Neural progenitor cell (in vitro differentiated cells): ENCODE measurements at regions not wholly inside any gene's neighbourhood (a gene's known extent, or its start where the extent isn't known, plus 50 kb on each side); places are given as distances from the start of the nearest gene placed in this dataset.

Source experiments
- DNase-seq: peaks from one replicate; pipeline ENCODE4 v3.0.0-alpha.2; 2016; ENCODE audit warnings: low spot score
- H2AFZ ChIP-seq: fragments of 200-600 bp; sonication (generic); replicated peaks from 2 replicates; pipeline ENCODE4 v1.6.1; 2016; ENCODE audit warnings: antibody characterized with exemption
- H3F3A ChIP-seq: fragments of 200-600 bp; sonication (generic); 2 replicates; pipeline ENCODE4 v1.6.1; 2016; ENCODE audit warnings: antibody characterized with exemption, low read depth
- H3K27ac ChIP-seq: fragments of 200-600 bp; sonication (generic); 2 replicates; pipeline ENCODE4 v1.5.1; 2016; ENCODE audit warnings: mild to moderate bottlenecking
- H3K27me3 ChIP-seq: fragments of 200-600 bp; sonication (generic); 2 replicates; pipeline ENCODE4 v1.6.1; 2016; ENCODE audit warnings: mild to moderate bottlenecking, moderate library complexity
- H3K36me3 ChIP-seq: fragments of 200-600 bp; sonication (generic); 2 replicates; pipeline ENCODE4 v1.5.1; 2016
- H3K4me1 ChIP-seq: fragments of 200-600 bp; sonication (generic); 2 replicates; pipeline ENCODE4 v1.6.1; 2016; ENCODE audit warnings: mixed run types
- H3K4me2 ChIP-seq: fragments of 200-600 bp; sonication (generic); 2 replicates; pipeline ENCODE4 v1.6.1; 2016
- H3K4me3 ChIP-seq: fragments of 200-600 bp; sonication (generic); 2 replicates; pipeline ENCODE4 v1.5.1; 2016
- H3K79me2 ChIP-seq: fragments of 200-600 bp; sonication (generic); 2 replicates; pipeline ENCODE4 v1.6.1; 2016; ENCODE audit warnings: low read depth
- H3K9ac ChIP-seq: fragments of 200-600 bp; sonication (generic); 2 replicates; pipeline ENCODE4 v1.6.1; 2016
- H3K9me3 ChIP-seq: fragments of 200-600 bp; sonication (generic); 2 replicates; pipeline ENCODE4 v1.5.1; 2016; ENCODE audit warnings: low read depth
- H4K20me1 ChIP-seq: fragments of 200-600 bp; sonication (generic); 2 replicates; pipeline ENCODE4 v1.6.1; 2016; ENCODE audit warnings: low read depth
- H3K27ac Mint-ChIP-seq: 3 replicates; pipeline ENCODE4 v1.8.0; 2021; ENCODE audit warnings: mixed read lengths
- H3K27me3 Mint-ChIP-seq: 2 replicates; pipeline ENCODE4 v1.8.0; 2022; ENCODE audit warnings: low read depth, mild to moderate bottlenecking, inconsistent platforms, moderate library complexity, mixed read lengths; ENCODE audit not compliant: insufficient read depth
- H3K36me3 Mint-ChIP-seq: 3 replicates; pipeline ENCODE4 v1.8.0; 2021; ENCODE audit warnings: mixed read lengths
- H3K4me1 Mint-ChIP-seq: 3 replicates; pipeline ENCODE4 v1.8.0; 2021; ENCODE audit warnings: mixed read lengths
- H3K4me3 Mint-ChIP-seq: 3 replicates; pipeline ENCODE4 v1.8.0; 2021; ENCODE audit warnings: mild to moderate bottlenecking, moderate library complexity, mixed read lengths
- H3K9me3 Mint-ChIP-seq: 3 replicates; pipeline ENCODE4 v1.8.0; 2020; ENCODE audit warnings: mixed read lengths
- CTCF ChIP-seq: fragments of 200-600 bp; sonication (generic); IDR thresholded peaks from 2 replicates; pipeline ENCODE4 v1.5.1; 2017; ENCODE audit warnings: antibody characterized with exemption, mild to moderate bottlenecking
- EZH2 ChIP-seq: fragments of 200-600 bp; sonication (generic); IDR thresholded peaks from 2 replicates; pipeline ENCODE4 v1.6.1; 2017; ENCODE audit warnings: antibody characterized with exemption, mild to moderate bottlenecking, moderate library complexity
- EZH2phosphoT487 ChIP-seq: fragments of 200-600 bp; sonication (generic); IDR thresholded peaks from 2 replicates; pipeline ENCODE4 v1.6.1; 2017; ENCODE audit warnings: antibody characterized with exemption

GRCh38 chr12:123096182-123096581, 54.7 kb downstream of the PITPNM2 start:
- no peak for DNase-seq
- H3K9ac ChIP-seq: no peak overlapping the region
- no peak for TF ChIP-seq CTCF
- TF ChIP-seq EZH2phosphoT487: no peak
- no peak for TF ChIP-seq EZH2
- no peak overlapping the region for H3K4me2 ChIP-seq
- Mint-ChIP-seq H3K4me3 (no peak overlapping the region), H3K4me1 (peaks cover 10% of the 10 kb centered on the region), H3K36me3 (no peaks in the 10 kb centered on the region), H3K27me3 (peaks cover 5% of the 10 kb centered on the region), H3K9me3 (no peaks in the 10 kb centered on the region), H3K27ac (no peak overlapping the region)
- H3K4me1 ChIP-seq: no peaks in the 10 kb centered on the region
- H4K20me1 ChIP-seq: no peaks in the 10 kb centered on the region
- no peak overlapping the region for H3K4me3 ChIP-seq
- no peak overlapping the region for H2AFZ ChIP-seq
- no peaks in the 10 kb centered on the region for H3K79me2 ChIP-seq
- H3F3A ChIP-seq: no peaks in the 10 kb centered on the region
- no peaks in the 10 kb centered on the region for H3K36me3 ChIP-seq
- H3K27ac ChIP-seq: no peak overlapping the region
- H3K9me3 ChIP-seq: no peaks in the 10 kb centered on the region
- no peaks in the 10 kb centered on the region for H3K27me3 ChIP-seq

GRCh38 chr12:123095078-123095881, 55.6 kb downstream of the PITPNM2 start:
- Mint-ChIP-seq H3K4me3 (no peak overlapping the region), H3K27ac (peak overlapping the region; percentile 0), H3K4me1 (peaks cover 10% of the 10 kb centered on the region), H3K9me3 (no peaks in the 10 kb centered on the region), H3K27me3 (peaks cover 5% of the 10 kb centered on the region), H3K36me3 (no peaks in the 10 kb centered on the region)
- H3F3A ChIP-seq: no peaks in the 10 kb centered on the region
- no peaks in the 10 kb centered on the region for H3K9me3 ChIP-seq
- no peaks in the 10 kb centered on the region for H3K79me2 ChIP-seq
- no peaks in the 10 kb centered on the region for H4K20me1 ChIP-seq
- H3K27ac ChIP-seq: no peak overlapping the region
- no peaks in the 10 kb centered on the region for H3K36me3 ChIP-seq
- TF ChIP-seq EZH2: no peak
- TF ChIP-seq EZH2phosphoT487: no peak
- no peak for TF ChIP-seq CTCF
- H3K9ac ChIP-seq: no peak overlapping the region
- no peak for DNase-seq
- no peaks in the 10 kb centered on the region for H3K4me1 ChIP-seq
- no peaks in the 10 kb centered on the region for H3K27me3 ChIP-seq
- H2AFZ ChIP-seq: no peak overlapping the region
- no peak overlapping the region for H3K4me3 ChIP-seq
- no peak overlapping the region for H3K4me2 ChIP-seq

GRCh38 chr12:123094349-123095077, 56.4 kb downstream of the PITPNM2 start:
- no peak overlapping the region for H3K27ac ChIP-seq
- H3K27me3 Mint-ChIP-seq: peaks cover 5% of the 10 kb centered on the region

More at GRCh38 chr12:123094349-123095077, 56.4 kb downstream of the PITPNM2 start:
- Histone ChIP-seq H3K4me2 (no peak overlapping the region), H3K36me3 (no peaks in the 10 kb centered on the region), H3K27me3 (no peaks in the 10 kb centered on the region), H3K79me2 (no peaks in the 10 kb centered on the region), H3K4me3 (no peak overlapping the region), H3K9me3 (no peaks in the 10 kb centered on the region), H3F3A (no peaks in the 10 kb centered on the region), H3K4me1 (no peaks in the 10 kb centered on the region), H2AFZ (no peak overlapping the region), H4K20me1 (no peaks in the 10 kb centered on the region), H3K9ac (no peak overlapping the region)
- DNase-seq: no peak
- TF ChIP-seq CTCF: no peak
- TF ChIP-seq EZH2phosphoT487: no peak
- TF ChIP-seq EZH2: no peak
- H3K36me3 Mint-ChIP-seq: no peaks in the 10 kb centered on the region
- peaks cover 6% of the 10 kb centered on the region for H3K4me1 Mint-ChIP-seq
- H3K27ac Mint-ChIP-seq: peak overlapping the region; percentile 0
- no peaks in the 10 kb centered on the region for H3K9me3 Mint-ChIP-seq
- no peak overlapping the region for H3K4me3 Mint-ChIP-seq
